GM21367 (cell line): ENCODE measurements at regions not wholly inside any gene's neighbourhood (a gene's known extent, or its start where the extent isn't known, plus 50 kb on each side); places are given as distances from the start of the nearest gene placed in this dataset.
"Not testable (repeated sequence)": the region's sequence is repeated elsewhere in the genome, so short reads cannot be mapped to it uniquely, and the experiment has no call there.

Source experiments
- ATAC-seq: cut with Tn5 transposase; IDR thresholded peaks from one replicate; pipeline ENCODE4 v1.9.1; 2021; ENCODE audit not compliant: unreplicated experiment

- ATAC-seq, result no peak
These were observed 254.5 kb downstream of the FAM43A start for GRCh38 chr3:194939949-194940770.

GRCh38 chr3:194941360-194941955 is 255.8 kb downstream of the FAM43A start:
- ATAC-seq, result no peak

- no peak for ATAC-seq
These were observed 256.4 kb downstream of the FAM43A start for GRCh38 chr3:194941956-194942511.

- ATAC-seq, result no peak
These were observed 258.8 kb downstream of the FAM43A start for GRCh38 chr3:194944526-194944925.

- ATAC-seq, result no peak
These were observed 259.8 kb downstream of the FAM43A start for GRCh38 chr3:194945508-194945907.

- no peak for ATAC-seq
These were observed 260.4 kb downstream of the FAM43A start for GRCh38 chr3:194946091-194946490.

- ATAC-seq, result no peak
These were observed 263.9 kb downstream of the FAM43A start for GRCh38 chr3:194949592-194949991.

GRCh38 chr3:194950906-194951628 is 265.4 kb downstream of the FAM43A start:
- no peak for ATAC-seq

GRCh38 chr3:194951629-194951920 is 265.9 kb downstream of the FAM43A start:
- ATAC-seq, result not testable (repeated sequence)

GRCh38 chr3:194951931-194952582 is 266.4 kb downstream of the FAM43A start:
- no peak for ATAC-seq

- ATAC-seq, result no peak
These were observed 267.2 kb downstream of the FAM43A start for GRCh38 chr3:194952841-194953241.

- ATAC-seq, result no peak
These were observed 267.6 kb downstream of the FAM43A start for GRCh38 chr3:194953291-194953690.

GRCh38 chr3:194955546-194955945 is 269.9 kb downstream of the FAM43A start:
- ATAC-seq, result no peak

GRCh38 chr3:194955979-194956696 is 270.5 kb downstream of the FAM43A start:
- ATAC-seq, result no peak

GRCh38 chr3:194956697-194957396 is 271.2 kb downstream of the FAM43A start:
- ATAC-seq, result no peak

GRCh38 chr3:194957743-194958240 is 272.1 kb downstream of the FAM43A start:
- no peak for ATAC-seq

- ATAC-seq, result no peak
These were observed 273.5 kb downstream of the FAM43A start for GRCh38 chr3:194959217-194959616.

GRCh38 chr3:194959666-194960065 is 274.0 kb downstream of the FAM43A start:
- not testable (repeated sequence) for ATAC-seq

- ATAC-seq, result no peak
These were observed 274.9 kb downstream of the FAM43A start for GRCh38 chr3:194960446-194961032.
